ENCODE measurements at regions not wholly inside any gene's neighbourhood (a gene's known extent, or its start where the extent isn't known, plus 50 kb on each side); places are given as distances from the start of the nearest gene placed in this dataset.
"Not testable (repeated sequence)": the region's sequence is repeated elsewhere in the genome, so short reads cannot be mapped to it uniquely, and the experiment has no call there.

DNA sequence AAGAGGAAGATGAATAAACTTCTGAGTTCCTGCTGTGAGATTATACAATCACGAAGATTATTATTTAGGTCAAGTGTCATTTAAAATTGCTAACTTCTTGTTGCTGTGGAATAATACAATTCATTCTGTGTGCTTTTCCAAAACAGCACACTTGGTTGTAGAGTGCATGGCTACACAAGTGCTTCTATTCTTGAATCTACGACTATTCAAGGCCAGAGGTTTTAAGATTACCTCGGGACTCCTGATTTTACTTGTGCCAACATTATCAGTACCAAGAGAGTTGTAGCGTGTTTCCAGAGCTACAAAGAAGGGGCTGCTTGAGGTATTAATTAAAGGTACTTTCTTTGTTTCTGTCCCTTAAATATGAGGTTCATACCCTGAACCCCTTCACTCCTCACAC is 234.0 kb upstream of the PCDH9 start:
- DNase-seq (ENCODE audit: low spot score), result no peak
- H3K9me3 Mint-ChIP-seq, result peaks cover 25% of the 10 kb centered on the region
- no peak overlapping the region for H3K4me3 Mint-ChIP-seq
- no peaks in the 10 kb centered on the region for H3K27me3 Mint-ChIP-seq (ENCODE audit: insufficient read depth)
- H3K36me3 Mint-ChIP-seq (ENCODE audit: low read depth), result no peaks in the 10 kb centered on the region
- no peaks in the 10 kb centered on the region for H3K4me1 Mint-ChIP-seq (ENCODE audit: low read depth)
- intact Hi-C loops (cut with micrococcal nuclease), result no loop called here
- no peak overlapping the region for H3K27ac Mint-ChIP-seq

DNA sequence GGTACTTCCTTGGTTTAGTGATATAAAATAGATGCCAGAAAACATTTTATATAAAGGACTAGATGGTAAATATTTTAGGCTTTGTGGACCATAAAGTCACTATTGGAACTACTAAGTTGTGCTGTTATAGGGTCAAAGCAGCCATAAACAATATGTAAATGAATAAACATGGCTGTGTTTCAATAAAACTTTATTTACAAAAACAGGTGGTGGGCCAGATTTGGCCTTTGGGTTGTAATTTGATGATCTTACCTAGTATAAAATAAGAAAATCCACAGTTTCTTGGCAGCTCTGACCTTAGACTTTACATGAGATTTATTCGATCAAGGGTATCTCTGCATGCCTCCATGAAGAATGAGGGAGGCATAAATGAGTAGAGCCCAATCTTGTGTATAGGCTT is 232.0 kb upstream of the PCDH9 start:
- DNase-seq (ENCODE audit: low spot score), result no peak
- intact Hi-C loops (cut with micrococcal nuclease), result no loop called here
- no peak overlapping the region for H3K4me3 Mint-ChIP-seq
- no peaks in the 10 kb centered on the region for H3K27me3 Mint-ChIP-seq (ENCODE audit: insufficient read depth)
- H3K27ac Mint-ChIP-seq, result no peak overlapping the region
- H3K4me1 Mint-ChIP-seq (ENCODE audit: low read depth), result no peaks in the 10 kb centered on the region
- peaks cover 15% of the 10 kb centered on the region for H3K9me3 Mint-ChIP-seq
- no peaks in the 10 kb centered on the region for H3K36me3 Mint-ChIP-seq (ENCODE audit: low read depth)

DNA sequence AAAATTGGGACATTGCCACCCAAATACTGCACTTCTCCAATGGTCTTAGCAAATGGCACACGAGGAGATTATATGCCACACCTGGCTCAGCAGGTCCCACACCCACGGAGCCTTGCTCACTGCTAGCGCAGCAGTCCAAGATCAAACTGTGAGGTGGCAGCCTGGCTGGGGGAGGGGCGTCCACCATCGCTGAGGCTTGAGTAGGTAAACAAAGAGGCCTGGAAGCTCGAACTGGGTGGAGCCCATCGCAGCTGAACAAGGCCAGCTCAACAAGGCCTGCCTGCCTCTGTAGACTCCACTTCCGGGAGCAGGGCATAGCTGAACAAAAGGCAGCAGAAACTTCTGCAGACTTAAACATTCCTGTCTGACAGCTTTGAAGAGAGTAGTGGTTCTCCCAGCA is 222.4 kb upstream of the PCDH9 start:
- intact Hi-C loops (cut with micrococcal nuclease); H3K36me3 Mint-ChIP-seq (ENCODE audit: low read depth); H3K27ac Mint-ChIP-seq; H3K4me1 Mint-ChIP-seq (ENCODE audit: low read depth); DNase-seq (ENCODE audit: low spot score); H3K4me3 Mint-ChIP-seq; H3K27me3 Mint-ChIP-seq (ENCODE audit: insufficient read depth): not testable (repeated sequence)
- peaks cover 19% of the 10 kb centered on the region for H3K9me3 Mint-ChIP-seq

DNA sequence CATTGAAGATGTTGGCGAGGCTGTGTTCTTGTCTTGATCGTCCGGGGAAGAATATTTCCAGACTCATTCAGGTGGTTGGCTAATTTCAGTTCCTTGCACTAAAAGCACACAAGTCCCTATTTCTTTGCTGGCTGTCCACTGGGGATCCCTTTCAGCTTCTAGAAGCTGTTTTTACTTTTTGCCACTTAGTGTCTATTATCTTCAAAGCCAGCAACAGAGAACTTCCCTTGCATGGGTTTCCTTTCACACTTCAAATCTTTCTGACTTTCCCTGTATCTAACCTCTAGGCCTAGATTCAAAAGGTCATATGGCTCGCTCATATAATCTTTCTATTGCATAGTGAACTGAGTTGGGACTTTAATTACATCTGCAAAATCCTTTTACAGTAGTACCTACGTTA is 215.3 kb upstream of the PCDH9 start:
- H3K27me3 Mint-ChIP-seq (ENCODE audit: insufficient read depth), result no peaks in the 10 kb centered on the region
- DNase-seq (ENCODE audit: low spot score), result no peak
- H3K4me1 Mint-ChIP-seq (ENCODE audit: low read depth), result no peaks in the 10 kb centered on the region
- no peaks in the 10 kb centered on the region for H3K36me3 Mint-ChIP-seq (ENCODE audit: low read depth)
- H3K27ac Mint-ChIP-seq, result no peak overlapping the region
- H3K9me3 Mint-ChIP-seq, result peaks cover 3% of the 10 kb centered on the region
- intact Hi-C loops (cut with micrococcal nuclease), result no loop called here
- no peak overlapping the region for H3K4me3 Mint-ChIP-seq

DNA sequence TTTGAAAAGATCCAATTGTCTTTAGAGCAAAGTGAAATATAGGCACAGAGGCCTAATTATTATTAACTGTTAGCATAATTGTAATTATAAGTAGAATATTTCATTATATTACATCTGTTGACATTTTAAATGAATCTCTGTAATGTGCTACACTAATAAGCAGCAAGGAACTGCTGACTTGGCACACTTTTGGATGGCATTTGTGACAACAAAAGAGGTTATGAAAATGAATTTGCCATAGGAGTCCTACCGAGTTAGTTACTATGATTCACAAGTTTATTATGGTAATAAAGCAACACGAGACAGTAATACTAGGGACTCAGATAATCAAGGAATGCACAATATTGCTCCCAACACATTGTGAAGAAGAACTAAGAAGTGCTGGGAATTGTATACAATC is 213.8 kb upstream of the PCDH9 start:
- Mint-ChIP-seq H3K27ac (no peak overlapping the region), H3K4me3 (no peak overlapping the region), H3K36me3 (ENCODE audit: low read depth) (no peaks in the 10 kb centered on the region), H3K27me3 (ENCODE audit: insufficient read depth) (no peaks in the 10 kb centered on the region), H3K9me3 (no peaks in the 10 kb centered on the region), H3K4me1 (ENCODE audit: low read depth) (no peaks in the 10 kb centered on the region)
- intact Hi-C loops (cut with micrococcal nuclease), result no loop called here
- no peak for DNase-seq (ENCODE audit: low spot score)

DNA sequence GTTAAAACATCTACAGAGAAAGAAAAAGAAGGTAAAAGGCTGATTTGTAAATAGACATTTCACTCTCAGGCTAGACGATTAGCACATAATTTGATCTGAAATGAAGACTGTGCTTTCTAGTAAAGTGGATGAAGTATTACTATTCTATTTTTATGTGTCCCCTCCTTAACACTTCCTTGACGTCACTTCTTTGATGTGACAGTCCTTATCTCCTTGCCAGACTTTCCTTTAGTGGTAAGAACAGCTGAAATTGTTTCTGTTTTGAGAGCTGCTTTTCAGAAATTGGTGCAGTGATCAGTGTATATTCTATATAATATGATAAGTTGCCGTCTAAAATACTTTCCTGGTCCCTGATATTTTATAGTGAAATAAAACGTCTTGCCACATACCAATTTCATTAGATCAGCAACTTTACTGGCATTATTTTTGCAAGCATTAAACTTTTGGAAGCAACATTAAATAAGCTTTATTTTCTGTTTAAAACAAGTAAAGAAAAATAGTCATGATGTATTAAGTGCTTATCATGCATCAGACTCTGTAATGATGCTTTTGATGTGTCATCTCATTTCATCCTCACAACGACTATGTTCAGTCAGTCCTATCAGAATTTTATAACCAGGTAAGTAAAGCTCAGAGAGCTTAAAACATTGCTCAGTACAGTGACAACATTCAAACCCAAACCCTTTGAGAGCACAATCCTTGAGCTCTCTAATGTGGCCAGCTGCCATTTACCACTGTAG is 210.3 kb upstream of the PCDH9 start:
- no peak for DNase-seq (ENCODE audit: low spot score)
- intact Hi-C loops (cut with micrococcal nuclease), result no loop called here
- no peaks in the 10 kb centered on the region for H3K27me3 Mint-ChIP-seq (ENCODE audit: insufficient read depth)

DNA sequence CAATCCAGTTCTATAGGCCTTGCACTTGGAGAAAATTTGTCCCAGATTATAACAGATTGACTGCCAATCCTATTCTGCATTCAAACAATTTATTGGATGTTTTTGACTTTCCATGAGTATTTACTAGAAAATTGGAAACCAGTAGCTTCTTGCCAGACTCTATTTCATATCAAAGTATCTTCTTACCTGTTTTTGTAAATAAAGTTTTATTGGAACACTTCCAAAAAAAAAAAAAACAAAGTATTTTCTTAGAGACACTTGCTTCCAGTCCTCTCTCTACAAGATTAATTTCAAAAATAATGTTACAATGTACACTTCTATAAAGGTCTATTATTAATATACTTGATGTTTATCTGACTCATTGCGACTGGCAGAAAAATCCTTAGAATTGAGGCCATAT is 209.2 kb upstream of the PCDH9 start:
- no peak for DNase-seq (ENCODE audit: low spot score)
- Mint-ChIP-seq H3K4me1 (ENCODE audit: low read depth) (no peaks in the 10 kb centered on the region), H3K9me3 (no peaks in the 10 kb centered on the region), H3K4me3 (no peak overlapping the region), H3K27me3 (ENCODE audit: insufficient read depth) (no peaks in the 10 kb centered on the region), H3K36me3 (ENCODE audit: low read depth) (no peaks in the 10 kb centered on the region), H3K27ac (no peak overlapping the region)
- intact Hi-C loops (cut with micrococcal nuclease), result no loop called here

More for the DNA sequence above, 210.3 kb upstream of the PCDH9 start:
- H3K36me3 Mint-ChIP-seq (ENCODE audit: low read depth), result no peaks in the 10 kb centered on the region
- H3K27ac Mint-ChIP-seq, result no peak overlapping the region
- H3K9me3 Mint-ChIP-seq, result no peaks in the 10 kb centered on the region
- no peak overlapping the region for H3K4me3 Mint-ChIP-seq
- H3K4me1 Mint-ChIP-seq (ENCODE audit: low read depth), result no peaks in the 10 kb centered on the region

DNA sequence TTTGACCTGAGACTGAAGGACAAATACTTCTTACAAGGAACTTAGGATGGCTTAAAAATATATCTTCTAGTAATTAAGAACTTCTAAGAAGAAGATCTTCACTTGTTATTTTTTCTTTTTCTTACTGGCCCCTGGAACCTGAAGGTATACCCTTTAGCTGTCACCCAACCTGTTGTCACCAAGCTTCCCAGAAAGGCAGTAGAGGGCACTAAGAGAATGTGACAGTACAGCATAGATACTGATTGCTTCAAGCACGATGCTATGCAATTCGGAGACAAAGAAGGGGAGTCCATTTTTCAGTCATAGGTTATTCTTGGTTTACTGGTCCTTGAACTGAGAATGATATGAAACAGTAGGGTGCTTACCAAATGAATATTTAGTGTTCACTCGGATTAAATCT is 208.3 kb upstream of the PCDH9 start:
- intact Hi-C loops (cut with micrococcal nuclease), result no loop called here
- H3K36me3 Mint-ChIP-seq (ENCODE audit: low read depth), result no peaks in the 10 kb centered on the region
- H3K27me3 Mint-ChIP-seq (ENCODE audit: insufficient read depth), result no peaks in the 10 kb centered on the region
- no peaks in the 10 kb centered on the region for H3K9me3 Mint-ChIP-seq
- H3K27ac Mint-ChIP-seq, result no peak overlapping the region
- H3K4me1 Mint-ChIP-seq (ENCODE audit: low read depth), result no peaks in the 10 kb centered on the region
- no peak overlapping the region for H3K4me3 Mint-ChIP-seq
- DNase-seq (ENCODE audit: low spot score), result no peak

DNA sequence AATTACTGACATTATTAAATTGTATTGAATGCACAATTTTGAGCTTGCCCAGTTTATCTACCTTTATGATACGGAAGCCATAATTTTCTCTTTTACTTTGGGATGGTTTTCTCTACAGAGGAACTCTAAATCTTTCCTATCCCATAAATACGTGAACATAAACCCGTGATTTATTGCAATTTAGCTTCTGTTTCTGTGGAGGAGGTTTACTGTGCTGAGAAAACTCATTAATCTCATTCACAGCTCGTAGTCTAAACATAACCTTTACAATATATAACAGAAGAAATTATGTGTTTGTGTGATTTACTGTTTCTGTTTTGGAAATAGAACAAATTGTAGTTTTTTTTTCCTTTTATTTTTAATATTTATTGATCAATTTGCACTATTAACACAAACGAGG is 207.1 kb upstream of the PCDH9 start:
- Mint-ChIP-seq H3K27ac (no peak overlapping the region), H3K4me3 (no peak overlapping the region), H3K27me3 (ENCODE audit: insufficient read depth) (no peaks in the 10 kb centered on the region), H3K4me1 (ENCODE audit: low read depth) (no peaks in the 10 kb centered on the region), H3K9me3 (no peaks in the 10 kb centered on the region), H3K36me3 (ENCODE audit: low read depth) (no peaks in the 10 kb centered on the region)
- intact Hi-C loops (cut with micrococcal nuclease), result no loop called here
- no peak for DNase-seq (ENCODE audit: low spot score)

DNA sequence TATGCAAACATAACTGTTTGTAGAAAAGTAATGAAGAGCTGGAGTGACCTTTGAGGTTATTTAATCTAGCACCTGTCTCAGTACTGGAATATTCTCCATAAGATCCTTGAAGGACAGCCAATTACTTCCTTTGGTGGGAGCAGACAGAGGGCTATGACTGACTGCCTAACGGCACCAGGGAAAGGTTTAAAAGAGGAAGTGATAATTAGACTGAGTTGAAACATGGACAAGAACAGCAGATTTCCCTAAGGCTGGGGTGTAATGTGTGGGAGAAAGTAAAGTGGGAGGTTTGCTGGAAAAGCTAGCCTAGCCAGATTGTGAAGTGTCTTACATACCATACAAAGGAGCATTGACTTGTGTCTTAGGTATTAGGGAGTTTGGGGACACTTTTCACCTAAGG is 191.3 kb upstream of the PCDH9 start:
- Mint-ChIP-seq H3K4me1 (ENCODE audit: low read depth) (no peaks in the 10 kb centered on the region), H3K9me3 (no peaks in the 10 kb centered on the region)

DNA sequence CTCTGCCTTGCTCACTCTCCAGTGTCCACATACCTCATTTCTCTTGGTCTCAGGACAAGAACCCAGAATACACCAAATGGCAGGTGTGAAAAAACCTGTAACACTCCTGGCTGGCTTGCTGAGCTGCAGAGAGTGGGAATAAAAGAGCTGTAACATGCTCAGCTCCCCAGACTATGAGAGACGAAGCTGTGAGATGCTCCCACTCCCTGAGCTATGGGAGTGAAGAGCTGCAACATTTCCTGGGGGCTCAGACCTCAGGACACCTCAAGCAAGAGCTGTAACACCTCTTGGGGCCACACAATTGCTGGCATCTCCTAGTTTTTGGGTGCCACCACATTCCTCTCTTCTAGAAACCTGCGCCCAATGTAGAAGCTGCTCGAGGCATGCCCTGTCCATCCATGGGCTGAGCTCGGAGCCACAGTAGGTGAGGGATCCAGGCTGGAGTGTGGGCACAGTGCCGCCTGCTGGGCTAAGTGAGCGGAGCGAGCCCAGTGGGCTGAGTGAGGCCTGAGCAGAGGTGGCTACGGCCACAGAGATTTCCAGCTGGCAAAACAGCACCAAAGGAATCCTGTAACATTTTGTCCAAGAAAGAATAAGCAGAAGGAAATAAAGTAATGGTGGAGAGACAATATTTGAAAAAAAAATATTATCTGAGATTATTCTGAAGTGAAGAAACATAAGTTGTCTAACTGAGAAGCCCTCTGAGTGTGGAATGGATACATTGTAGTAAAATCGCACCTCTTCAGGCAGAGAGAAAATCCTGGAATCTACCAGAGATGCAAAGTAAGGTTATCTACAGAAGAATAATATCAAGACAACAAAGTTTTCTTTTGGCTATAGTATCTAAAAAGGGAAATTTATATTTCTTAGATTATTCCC is 186.2 kb upstream of the PCDH9 start:
- Mint-ChIP-seq H3K4me1 (ENCODE audit: low read depth) (no peaks in the 10 kb centered on the region), H3K27ac (no peak overlapping the region), H3K4me3 (no peak overlapping the region), H3K9me3 (no peaks in the 10 kb centered on the region), H3K36me3 (ENCODE audit: low read depth) (no peaks in the 10 kb centered on the region), H3K27me3 (ENCODE audit: insufficient read depth) (no peaks in the 10 kb centered on the region)
- no peak for DNase-seq (ENCODE audit: low spot score)
- intact Hi-C loops (cut with micrococcal nuclease), result no loop called here

More for the DNA sequence above, 191.3 kb upstream of the PCDH9 start:
- no peaks in the 10 kb centered on the region for H3K27me3 Mint-ChIP-seq (ENCODE audit: insufficient read depth)
- no peak for DNase-seq (ENCODE audit: low spot score)
- H3K27ac Mint-ChIP-seq, result no peak overlapping the region
- H3K36me3 Mint-ChIP-seq (ENCODE audit: low read depth), result no peaks in the 10 kb centered on the region
- intact Hi-C loops (cut with micrococcal nuclease), result no loop called here
- no peak overlapping the region for H3K4me3 Mint-ChIP-seq

DNA sequence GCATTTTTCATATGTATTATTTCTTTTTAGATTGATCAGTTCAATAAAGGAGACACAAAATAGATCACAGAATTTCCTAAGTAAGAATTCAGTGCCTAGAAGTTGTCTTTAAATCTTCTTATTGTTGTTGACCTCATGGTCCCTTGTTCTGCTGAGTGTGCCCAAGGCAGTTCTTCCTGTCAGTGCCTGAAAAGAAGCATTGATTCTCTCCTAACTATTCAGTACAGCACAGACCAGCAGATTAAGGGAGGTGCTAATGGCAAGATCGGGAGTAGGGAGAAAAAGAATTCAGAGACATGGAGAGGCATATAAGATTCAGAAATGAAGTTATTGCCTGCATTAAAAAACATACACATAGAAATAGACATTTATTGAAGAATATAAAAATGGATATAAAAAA is 180.5 kb upstream of the PCDH9 start:
- no peaks in the 10 kb centered on the region for H3K9me3 Mint-ChIP-seq
- intact Hi-C loops (cut with micrococcal nuclease), result no loop called here
- no peak overlapping the region for H3K27ac Mint-ChIP-seq
- no peaks in the 10 kb centered on the region for H3K27me3 Mint-ChIP-seq (ENCODE audit: insufficient read depth)
- no peak for DNase-seq (ENCODE audit: low spot score)
- no peaks in the 10 kb centered on the region for H3K4me1 Mint-ChIP-seq (ENCODE audit: low read depth)
- no peak overlapping the region for H3K4me3 Mint-ChIP-seq
- no peaks in the 10 kb centered on the region for H3K36me3 Mint-ChIP-seq (ENCODE audit: low read depth)

DNA sequence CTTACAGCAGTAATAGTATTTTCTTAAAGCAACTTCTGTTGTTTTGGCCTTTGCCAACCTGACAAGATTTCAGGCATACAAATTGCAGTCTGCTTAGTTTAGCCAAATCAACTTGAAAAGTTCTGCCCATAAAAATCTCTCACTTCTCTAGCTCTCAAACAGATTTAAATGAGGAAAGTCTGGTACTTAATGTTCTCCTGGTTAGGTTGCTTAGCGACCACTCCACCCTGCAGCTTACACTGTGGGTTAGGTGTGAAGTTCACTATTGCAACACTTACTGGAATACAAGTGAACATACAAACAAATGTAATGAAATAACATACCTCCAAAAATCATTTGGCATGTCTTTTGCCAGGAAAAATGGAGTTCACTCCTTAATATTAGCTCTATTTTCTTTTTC is 178.7 kb upstream of the PCDH9 start:
- intact Hi-C loops (cut with micrococcal nuclease), result no loop called here
- Mint-ChIP-seq H3K36me3 (ENCODE audit: low read depth) (no peaks in the 10 kb centered on the region), H3K27ac (no peak overlapping the region), H3K4me3 (no peak overlapping the region), H3K4me1 (ENCODE audit: low read depth) (no peaks in the 10 kb centered on the region), H3K9me3 (no peaks in the 10 kb centered on the region), H3K27me3 (ENCODE audit: insufficient read depth) (no peaks in the 10 kb centered on the region)
- DNase-seq (ENCODE audit: low spot score), result no peak

Measured in activated T-helper 1 cell treated with anti-CD3 and anti-CD28 coated beads, Interleukin-12 subunit alpha, Interleukin-12 subunit beta, Interleukin-2, Interleukin-4 antibody, amounts not matched to agents 30 ng/mL and 10 ng/mL and 1 ng/mL, durations not matched to agents 14 hours and 24 hours and 36 hours (primary cell).